ENCODE measurements at regions not wholly inside any gene's neighbourhood (a gene's known extent, or its start where the extent isn't known, plus 50 kb on each side); places are given as distances from the start of the nearest gene placed in this dataset.

DNA sequence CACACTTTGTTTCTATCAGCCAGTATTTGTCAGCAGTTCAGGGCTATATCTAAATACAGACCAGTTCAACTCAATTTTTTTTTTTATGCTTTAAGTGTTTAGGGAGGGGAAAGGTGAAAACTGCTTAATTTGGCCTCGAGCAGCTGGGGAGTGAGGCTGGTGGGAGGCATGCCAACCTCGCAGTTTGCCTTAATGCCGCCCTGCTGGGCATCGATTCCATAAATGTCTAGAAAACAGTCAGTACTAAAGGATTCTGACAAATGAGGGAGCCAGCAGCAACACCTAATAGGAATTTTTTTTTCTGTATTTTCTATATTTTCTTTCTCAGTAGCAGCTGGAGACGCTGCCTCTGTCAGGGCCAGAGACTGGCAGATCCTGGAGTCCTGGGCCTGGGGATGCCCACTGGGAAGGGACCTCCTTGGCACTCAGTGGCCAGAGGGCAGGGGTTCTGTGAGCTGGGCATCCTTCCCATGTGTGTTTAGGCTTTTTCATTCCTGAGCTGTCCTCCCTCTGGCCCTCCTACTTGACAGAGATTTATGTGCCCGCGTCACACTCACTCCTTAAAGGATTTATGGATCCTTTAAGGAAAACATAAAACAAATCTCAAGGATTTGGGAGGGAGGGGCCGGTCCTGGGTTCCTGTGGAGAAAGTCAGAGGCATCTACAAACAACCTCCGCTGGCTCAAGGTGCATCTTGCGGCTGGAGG lies 117.8 kb downstream of the WNT5A start:
- no peak overlapping the region for H3K4me3 ChIP-seq (ENCODE audit: low read depth, low read length)
- TF ChIP-seq CTCF (IDR thresholded peaks at IDR 0.05; ENCODE audit: low read depth, low read length), result no peak
- in situ Hi-C loops (cut with HindIII; ENCODE audit: low sequenced_read_pairs), result no loop called here
- DNase-seq (ENCODE audit: low read depth, low spot score), result no peak

DNA sequence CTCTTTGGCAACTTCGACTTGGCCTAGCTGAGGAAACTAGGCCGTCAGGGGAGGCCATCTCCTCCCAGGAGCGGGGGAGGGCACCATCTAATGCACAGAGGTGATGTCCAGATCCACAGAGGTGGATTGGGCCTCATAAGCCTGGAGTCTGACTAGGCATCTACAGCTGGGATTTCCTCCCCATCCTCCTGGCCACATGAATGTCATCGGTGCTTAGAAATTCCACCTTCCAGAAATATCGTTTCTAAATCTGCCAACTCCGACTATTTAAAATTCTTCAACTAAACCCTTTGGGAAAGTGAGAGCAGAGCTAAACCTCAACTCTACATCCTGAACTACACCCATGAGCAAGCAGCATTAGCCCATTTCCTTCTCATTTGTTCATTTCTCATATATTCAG lies 118.7 kb downstream of the WNT5A start:
- in situ Hi-C loops (cut with HindIII; ENCODE audit: low sequenced_read_pairs), result no loop called here
- H3K4me3 ChIP-seq (ENCODE audit: low read depth, low read length), result no peak overlapping the region
- DNase-seq (ENCODE audit: low read depth, low spot score), result no peak
- TF ChIP-seq CTCF (IDR thresholded peaks at IDR 0.05; ENCODE audit: low read depth, low read length), result no peak

DNA sequence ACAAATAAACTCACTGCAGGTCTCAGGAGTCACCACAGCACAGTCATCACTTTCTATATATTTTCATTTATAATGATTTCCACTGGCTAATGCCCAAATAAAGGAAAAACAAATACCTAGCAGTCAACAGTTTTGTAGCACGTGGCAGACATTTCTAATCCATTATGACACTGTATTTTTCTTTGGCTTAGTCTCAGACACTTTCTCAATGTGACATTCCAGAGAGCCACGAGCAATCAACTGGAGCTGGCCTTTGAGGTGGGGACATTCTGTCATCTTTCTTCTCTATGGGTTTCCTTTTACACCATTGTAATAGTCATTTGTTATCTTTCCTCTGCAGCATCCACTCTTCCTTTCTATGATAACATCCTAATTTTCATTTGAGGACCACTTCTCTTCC lies 119.7 kb downstream of the WNT5A start:
- H3K4me3 ChIP-seq (ENCODE audit: low read depth, low read length), result no peak overlapping the region
- no peak for DNase-seq (ENCODE audit: low read depth, low spot score)
- TF ChIP-seq CTCF (IDR thresholded peaks at IDR 0.05; ENCODE audit: low read depth, low read length), result no peak
- in situ Hi-C loops (cut with HindIII; ENCODE audit: low sequenced_read_pairs), result no loop called here

DNA sequence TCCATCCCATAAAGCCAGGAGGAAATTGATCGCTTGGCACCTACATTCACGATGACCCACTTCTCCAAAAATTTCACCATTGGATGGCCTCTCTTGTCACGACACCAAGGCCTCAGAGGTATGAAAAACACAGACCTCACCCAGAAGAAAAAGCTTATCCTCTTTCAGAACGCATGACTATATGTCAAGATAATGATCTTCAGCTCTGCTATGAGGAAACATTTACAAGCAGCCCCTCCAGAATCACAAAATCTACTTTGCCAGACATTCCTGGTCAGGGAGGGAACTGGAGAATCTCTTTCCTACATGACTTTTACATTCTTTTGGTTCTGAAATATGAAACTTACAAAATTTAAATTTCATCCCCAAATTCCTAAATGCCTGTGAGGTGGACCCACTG lies 122.7 kb downstream of the WNT5A start:
- no peak for TF ChIP-seq CTCF (IDR thresholded peaks at IDR 0.05; ENCODE audit: low read depth, low read length)
- no peak overlapping the region for H3K4me3 ChIP-seq (ENCODE audit: low read depth, low read length)
- in situ Hi-C loops (cut with HindIII; ENCODE audit: low sequenced_read_pairs), result no loop called here
- no peak for DNase-seq (ENCODE audit: low read depth, low spot score)

- in situ Hi-C loops (cut with HindIII; ENCODE audit: low sequenced_read_pairs), result no loop called here
- H3K4me3 ChIP-seq (ENCODE audit: low read depth, low read length), result no peak overlapping the region
- TF ChIP-seq CTCF (IDR thresholded peaks at IDR 0.05; ENCODE audit: low read depth, low read length), result no peak
- peak; percentile 32 for DNase-seq (ENCODE audit: low read depth, low spot score)
Observed at GRCh38 chr3:55362210-55362960, 124.7 kb downstream of the WNT5A start.

- no peak for TF ChIP-seq CTCF (IDR thresholded peaks at IDR 0.05; ENCODE audit: low read depth, low read length)
- no peak overlapping the region for H3K4me3 ChIP-seq (ENCODE audit: low read depth, low read length)
- DNase-seq (ENCODE audit: low read depth, low spot score), result no peak
- in situ Hi-C loops (cut with HindIII; ENCODE audit: low sequenced_read_pairs), result no loop called here
Observed at GRCh38 chr3:55357796-55358195, 129.3 kb downstream of the WNT5A start.
